ENCODE measurements at regions not wholly inside any gene's neighbourhood (a gene's known extent, or its start where the extent isn't known, plus 50 kb on each side); places are given as distances from the start of the nearest gene placed in this dataset.

DNA sequence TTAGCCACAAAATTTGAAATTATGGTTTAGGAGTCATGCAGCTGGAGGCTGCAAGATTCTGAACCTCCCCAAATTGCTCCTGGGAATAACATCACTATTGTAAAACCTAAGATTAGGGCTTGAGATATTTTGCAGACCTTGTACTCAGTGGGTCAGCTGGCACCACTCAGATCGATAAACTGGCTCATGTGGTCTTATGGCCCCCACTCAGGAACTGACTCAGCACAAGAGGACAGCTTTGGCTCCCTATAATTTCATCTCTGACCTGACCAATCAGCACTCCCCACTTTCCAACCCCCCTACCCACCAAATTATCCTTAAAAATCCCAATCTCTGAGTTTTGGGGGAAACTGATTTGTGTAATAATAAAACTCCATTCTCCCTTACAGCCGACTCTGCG is 161.6 kb downstream of the BRMS1L start:
- TF ChIP-seq, protein P1, sequence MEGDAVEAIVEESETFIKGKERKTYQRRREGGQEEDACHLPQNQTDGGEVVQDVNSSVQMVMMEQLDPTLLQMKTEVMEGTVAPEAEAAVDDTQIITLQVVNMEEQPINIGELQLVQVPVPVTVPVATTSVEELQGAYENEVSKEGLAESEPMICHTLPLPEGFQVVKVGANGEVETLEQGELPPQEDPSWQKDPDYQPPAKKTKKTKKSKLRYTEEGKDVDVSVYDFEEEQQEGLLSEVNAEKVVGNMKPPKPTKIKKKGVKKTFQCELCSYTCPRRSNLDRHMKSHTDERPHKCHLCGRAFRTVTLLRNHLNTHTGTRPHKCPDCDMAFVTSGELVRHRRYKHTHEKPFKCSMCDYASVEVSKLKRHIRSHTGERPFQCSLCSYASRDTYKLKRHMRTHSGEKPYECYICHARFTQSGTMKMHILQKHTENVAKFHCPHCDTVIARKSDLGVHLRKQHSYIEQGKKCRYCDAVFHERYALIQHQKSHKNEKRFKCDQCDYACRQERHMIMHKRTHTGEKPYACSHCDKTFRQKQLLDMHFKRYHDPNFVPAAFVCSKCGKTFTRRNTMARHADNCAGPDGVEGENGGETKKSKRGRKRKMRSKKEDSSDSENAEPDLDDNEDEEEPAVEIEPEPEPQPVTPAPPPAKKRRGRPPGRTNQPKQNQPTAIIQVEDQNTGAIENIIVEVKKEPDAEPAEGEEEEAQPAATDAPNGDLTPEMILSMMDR (IDR thresholded peaks at IDR 0.05) = no peak
- TF ChIP-seq POLR2AphosphoS5 (IDR thresholded peaks at IDR 0.05) (no peak), POLR2A (IDR thresholded peaks at IDR 0.05) (no peak)

Data from breast epithelium (tissue), 3 donors.